ENCODE measurements at regions not wholly inside any gene's neighbourhood (a gene's known extent, or its start where the extent isn't known, plus 50 kb on each side); places are given as distances from the start of the nearest gene placed in this dataset.

DNA sequence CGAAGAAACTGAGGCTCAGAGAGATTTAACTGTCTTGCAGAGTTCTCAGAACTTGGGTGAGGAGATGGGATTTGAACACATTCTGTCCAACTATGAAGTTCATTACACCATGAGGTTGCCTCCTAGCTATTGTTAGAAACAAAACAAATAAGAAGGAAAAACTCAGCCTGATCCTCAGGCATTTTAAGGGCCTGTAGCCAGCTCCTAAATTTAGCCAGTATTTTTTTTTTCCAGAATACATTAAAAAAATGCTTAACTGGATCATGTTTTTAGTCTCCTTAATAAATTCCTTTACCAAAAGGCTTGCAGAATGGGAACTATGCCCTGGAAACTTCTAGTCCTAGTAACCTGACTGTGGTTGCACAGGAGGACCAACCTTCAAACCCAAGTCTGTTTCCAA is 212.0 kb downstream of the CSNK2A3 start:
- no peak overlapping the region for H3K27ac ChIP-seq
- H3K27me3 ChIP-seq (ENCODE audit: insufficient read depth, low read depth) = peaks cover 5% of the 10 kb centered on the region; the same call in 1 of the 2 replicates
- no peak overlapping the region for H3K4me2 ChIP-seq
- no peaks in the 10 kb centered on the region for H3K9me3 ChIP-seq (ENCODE audit: insufficient read depth, low read depth)
- no peaks in the 10 kb centered on the region for H3K9me2 ChIP-seq (ENCODE audit: insufficient read depth)
- ChIA-PET POLR2A (ENCODE audit: unreplicated experiment) (no interaction called here), CTCF (no interaction called here)
- intact Hi-C loops (cut with micrococcal nuclease; ENCODE audit: unreplicated experiment) = no loop called here
- no peak overlapping the region for H3K4me3 ChIP-seq
- TF ChIP-seq, protein P1, sequence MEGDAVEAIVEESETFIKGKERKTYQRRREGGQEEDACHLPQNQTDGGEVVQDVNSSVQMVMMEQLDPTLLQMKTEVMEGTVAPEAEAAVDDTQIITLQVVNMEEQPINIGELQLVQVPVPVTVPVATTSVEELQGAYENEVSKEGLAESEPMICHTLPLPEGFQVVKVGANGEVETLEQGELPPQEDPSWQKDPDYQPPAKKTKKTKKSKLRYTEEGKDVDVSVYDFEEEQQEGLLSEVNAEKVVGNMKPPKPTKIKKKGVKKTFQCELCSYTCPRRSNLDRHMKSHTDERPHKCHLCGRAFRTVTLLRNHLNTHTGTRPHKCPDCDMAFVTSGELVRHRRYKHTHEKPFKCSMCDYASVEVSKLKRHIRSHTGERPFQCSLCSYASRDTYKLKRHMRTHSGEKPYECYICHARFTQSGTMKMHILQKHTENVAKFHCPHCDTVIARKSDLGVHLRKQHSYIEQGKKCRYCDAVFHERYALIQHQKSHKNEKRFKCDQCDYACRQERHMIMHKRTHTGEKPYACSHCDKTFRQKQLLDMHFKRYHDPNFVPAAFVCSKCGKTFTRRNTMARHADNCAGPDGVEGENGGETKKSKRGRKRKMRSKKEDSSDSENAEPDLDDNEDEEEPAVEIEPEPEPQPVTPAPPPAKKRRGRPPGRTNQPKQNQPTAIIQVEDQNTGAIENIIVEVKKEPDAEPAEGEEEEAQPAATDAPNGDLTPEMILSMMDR (conservative IDR thresholded peaks at IDR 0.05) = no peak
- no peak for TF ChIP-seq EZH2 (IDR thresholded peaks at IDR 0.05; ENCODE audit: low read depth)
- DNase-seq = no peak
- no peaks in the 10 kb centered on the region for H3K79me2 ChIP-seq (ENCODE audit: low read depth)
- no peak overlapping the region for H2AFZ ChIP-seq
- H3F3A ChIP-seq (ENCODE audit: insufficient read depth, low read depth) = no peaks in the 10 kb centered on the region
- H3K36me3 ChIP-seq (ENCODE audit: low read depth) = no peaks in the 10 kb centered on the region
- no peaks in the 10 kb centered on the region for H4K20me1 ChIP-seq (ENCODE audit: insufficient read depth)
- H3K4me1 ChIP-seq (replicated peaks; ENCODE audit: insufficient read depth) = 0 out of 2 replicates have a peak, but pooled peaks cover under 1% of the 10 kb centered on the region
- no TSS peak for BruUV-seq (replicated peaks)

DNA sequence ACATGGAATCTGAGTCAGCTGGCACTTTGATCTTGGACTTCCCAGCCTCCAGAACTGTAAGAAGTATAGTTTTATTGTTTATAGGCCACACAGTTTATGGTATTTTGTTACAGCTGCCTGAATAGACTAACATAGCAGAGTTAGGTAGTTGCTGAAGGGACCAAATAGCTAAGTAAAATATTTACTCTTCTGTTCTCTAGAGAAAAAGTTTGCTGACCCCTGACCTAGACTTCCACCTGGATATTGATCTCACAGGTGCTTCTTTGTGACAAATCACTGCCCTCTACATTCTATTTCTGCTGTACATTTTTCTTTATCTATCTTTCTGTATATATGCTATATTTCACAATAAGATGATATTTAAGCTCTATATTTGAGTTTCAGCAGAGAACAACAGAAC is 212.5 kb downstream of the CSNK2A3 start:
- H3K79me2 ChIP-seq (ENCODE audit: low read depth) = no peaks in the 10 kb centered on the region
- intact Hi-C loops (cut with micrococcal nuclease; ENCODE audit: unreplicated experiment) = no loop called here
- no peak for DNase-seq
- no peak overlapping the region for H3K27ac ChIP-seq
- H3K4me3 ChIP-seq = no peak overlapping the region
- H3K9me3 ChIP-seq (ENCODE audit: insufficient read depth, low read depth) = no peaks in the 10 kb centered on the region
- BruUV-seq (replicated peaks) = no TSS peak
- no peak for TF ChIP-seq EZH2 (IDR thresholded peaks at IDR 0.05; ENCODE audit: low read depth)
- TF ChIP-seq, protein P1 (conservative IDR thresholded peaks at IDR 0.05) = no peak
- no peaks in the 10 kb centered on the region for H3K9me2 ChIP-seq (ENCODE audit: insufficient read depth)
- no peak overlapping the region for H2AFZ ChIP-seq
- no peak overlapping the region for H3K4me2 ChIP-seq
- H3F3A ChIP-seq (ENCODE audit: insufficient read depth, low read depth) = no peaks in the 10 kb centered on the region
- no peaks in the 10 kb centered on the region for H3K36me3 ChIP-seq (ENCODE audit: low read depth)
- ChIA-PET CTCF (no interaction called here), POLR2A (ENCODE audit: unreplicated experiment) (no interaction called here)
- peaks cover 5% of the 10 kb centered on the region; the same call in 1 of the 2 replicates for H3K27me3 ChIP-seq (ENCODE audit: insufficient read depth, low read depth)
- no peaks in the 10 kb centered on the region for H4K20me1 ChIP-seq (ENCODE audit: insufficient read depth)
- 0 out of 2 replicates have a peak, but pooled peaks cover 4% of the 10 kb centered on the region for H3K4me1 ChIP-seq (replicated peaks; ENCODE audit: insufficient read depth)

DNA sequence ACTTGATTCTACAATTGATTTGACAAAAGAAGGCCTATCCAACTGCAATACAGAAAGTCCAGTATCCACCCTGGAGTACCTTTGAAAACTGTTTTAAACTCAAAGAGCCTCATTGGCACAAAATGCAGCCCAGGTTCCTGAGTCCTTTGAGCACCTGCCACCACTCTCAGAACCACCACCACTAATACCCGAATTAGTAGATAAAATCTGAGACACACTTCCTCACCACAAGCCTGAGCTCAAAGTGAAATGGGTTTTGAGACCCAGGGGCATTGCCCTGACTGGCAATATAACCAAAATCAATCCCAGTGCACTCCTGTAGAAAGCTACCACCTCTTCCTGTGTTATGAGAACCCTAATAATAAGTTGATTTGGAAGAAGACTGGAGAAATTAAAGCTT is 215.7 kb downstream of the CSNK2A3 start:
- DNase-seq = no peak
- no peak overlapping the region for H3K27ac ChIP-seq
- intact Hi-C loops (cut with micrococcal nuclease; ENCODE audit: unreplicated experiment) = no loop called here
- H3K27me3 ChIP-seq (ENCODE audit: insufficient read depth, low read depth) = peaks cover 8% of the 10 kb centered on the region
- CTCF ChIA-PET = no interaction called here
- POLR2A ChIA-PET (ENCODE audit: unreplicated experiment) = no interaction called here
- TF ChIP-seq, protein P1 (conservative IDR thresholded peaks at IDR 0.05) = no peak
- TF ChIP-seq EZH2 (IDR thresholded peaks at IDR 0.05; ENCODE audit: low read depth) = no peak
- H3F3A ChIP-seq (ENCODE audit: insufficient read depth, low read depth) = no peaks in the 10 kb centered on the region
- no peaks in the 10 kb centered on the region for H4K20me1 ChIP-seq (ENCODE audit: insufficient read depth)
- H3K9me2 ChIP-seq (ENCODE audit: insufficient read depth) = no peaks in the 10 kb centered on the region
- H2AFZ ChIP-seq = no peak overlapping the region
- H3K4me1 ChIP-seq (replicated peaks; ENCODE audit: insufficient read depth) = 0 out of 2 replicates have a peak, but pooled peaks cover 4% of the 10 kb centered on the region
- no TSS peak for BruUV-seq (replicated peaks)
- no peak overlapping the region for H3K4me3 ChIP-seq
- H3K4me2 ChIP-seq = no peak overlapping the region
- H3K36me3 ChIP-seq (ENCODE audit: low read depth) = no peaks in the 10 kb centered on the region
- no peaks in the 10 kb centered on the region for H3K9me3 ChIP-seq (ENCODE audit: insufficient read depth, low read depth)
- no peaks in the 10 kb centered on the region for H3K79me2 ChIP-seq (ENCODE audit: low read depth)
